ENCODE measurements at regions not wholly inside any gene's neighbourhood (a gene's known extent, or its start where the extent isn't known, plus 50 kb on each side); places are given as distances from the start of the nearest gene placed in this dataset.

DNA sequence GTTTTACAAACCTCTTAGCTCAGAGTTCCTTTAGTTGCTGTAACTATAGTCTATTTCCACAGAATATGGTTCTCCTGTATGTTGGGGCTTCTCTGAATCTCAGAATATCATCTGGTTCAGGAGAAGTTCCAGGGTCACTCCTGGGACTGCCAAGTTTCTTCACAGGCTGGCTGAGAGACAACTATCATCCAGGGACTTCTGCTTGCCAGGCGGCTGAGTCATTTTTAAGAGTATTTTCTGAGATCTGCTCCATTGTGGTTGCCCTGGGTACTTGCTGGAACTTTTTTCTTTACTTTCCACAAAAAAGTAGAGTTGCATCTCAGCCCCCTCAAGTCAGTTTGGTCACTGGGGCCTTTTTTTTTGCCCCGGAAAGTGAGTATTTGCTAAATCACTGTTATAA, 566.5 kb downstream of the LRRC70 start:
- DNase-seq (ENCODE audit: insufficient read length, low spot score), result no peak
- no peak for FAIRE-seq
- no peak for TF ChIP-seq POLR2A (IDR thresholded peaks at IDR 0.05; ENCODE audit: low read depth, low read length)

DNA sequence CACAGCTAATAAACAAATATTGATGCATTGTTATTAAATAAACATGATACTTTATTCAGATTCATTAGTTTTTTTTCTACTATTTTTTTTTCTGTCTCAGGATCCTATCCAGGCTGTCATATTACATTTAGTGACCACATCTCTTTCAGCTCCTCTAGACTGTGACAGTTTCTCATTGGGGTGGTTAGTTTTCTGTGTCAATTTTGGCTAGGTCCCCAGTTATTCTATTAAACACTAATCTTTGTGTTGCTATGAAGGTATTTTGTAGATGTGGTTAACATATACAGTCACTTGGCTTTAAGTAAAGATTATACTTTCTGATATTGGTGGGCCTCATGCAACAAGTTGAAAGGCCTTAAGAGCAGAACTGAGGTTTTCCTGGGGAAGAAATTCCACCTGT, 563.0 kb downstream of the LRRC70 start:
- no peak for FAIRE-seq
- no peak for TF ChIP-seq POLR2A (IDR thresholded peaks at IDR 0.05; ENCODE audit: low read depth, low read length)
- no peak for DNase-seq (ENCODE audit: insufficient read length, low spot score)

DNA sequence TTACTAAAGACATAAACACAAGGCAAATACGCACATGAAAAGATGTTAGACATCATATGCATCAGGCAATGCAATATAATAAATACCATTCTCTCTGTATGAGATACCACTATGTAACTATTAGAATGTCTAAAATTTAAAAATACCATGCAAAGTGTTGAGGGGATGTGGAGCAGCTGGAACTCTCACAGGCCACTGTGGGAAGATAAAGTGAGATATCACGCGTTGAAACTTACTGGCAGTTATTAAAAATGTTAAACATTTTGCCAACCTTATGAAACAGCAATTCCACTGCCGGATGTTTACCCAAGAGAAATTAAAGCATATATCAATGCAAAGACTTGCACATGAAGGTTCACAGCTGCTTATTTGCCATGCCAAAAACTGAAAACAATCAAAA, 556.7 kb downstream of the LRRC70 start:
- no peak for FAIRE-seq
- no peak for DNase-seq (ENCODE audit: insufficient read length, low spot score)
- TF ChIP-seq POLR2A (IDR thresholded peaks at IDR 0.05; ENCODE audit: low read depth, low read length), result no peak

DNA sequence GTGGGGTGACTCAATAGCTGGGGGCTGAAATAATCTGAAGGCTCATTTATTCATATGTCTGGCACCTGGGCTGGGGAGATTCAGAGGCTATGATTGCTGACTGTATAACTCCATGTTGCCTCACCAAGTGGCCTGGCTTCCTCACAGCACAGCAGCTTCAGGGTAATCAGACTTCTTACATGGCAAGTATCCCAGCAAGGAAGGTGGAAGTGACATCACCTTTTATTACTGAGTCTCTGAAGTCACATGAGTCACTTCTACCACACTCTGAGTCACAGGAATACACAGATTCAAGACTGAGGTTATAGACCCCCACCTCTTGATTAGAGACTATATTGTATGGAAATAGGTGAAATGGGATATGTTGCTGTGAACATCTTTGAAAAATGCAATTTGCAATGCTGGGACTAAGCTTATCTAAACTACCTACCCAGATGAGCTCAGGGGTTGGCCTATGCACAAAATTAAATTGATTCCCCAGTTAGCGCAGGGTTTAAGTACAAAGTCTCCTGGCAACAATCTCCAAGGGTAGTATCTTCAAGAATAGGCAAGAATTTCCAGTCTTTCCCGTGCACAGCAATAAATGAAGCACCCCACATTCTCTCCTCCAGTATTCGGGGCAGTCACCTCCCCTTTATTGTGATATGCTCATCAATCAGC, 553.1 kb downstream of the LRRC70 start:
- DNase-seq (ENCODE audit: insufficient read length, low spot score) (no peak), FAIRE-seq (no peak)
- TF ChIP-seq POLR2A (IDR thresholded peaks at IDR 0.05; ENCODE audit: low read depth, low read length), result no peak

DNA sequence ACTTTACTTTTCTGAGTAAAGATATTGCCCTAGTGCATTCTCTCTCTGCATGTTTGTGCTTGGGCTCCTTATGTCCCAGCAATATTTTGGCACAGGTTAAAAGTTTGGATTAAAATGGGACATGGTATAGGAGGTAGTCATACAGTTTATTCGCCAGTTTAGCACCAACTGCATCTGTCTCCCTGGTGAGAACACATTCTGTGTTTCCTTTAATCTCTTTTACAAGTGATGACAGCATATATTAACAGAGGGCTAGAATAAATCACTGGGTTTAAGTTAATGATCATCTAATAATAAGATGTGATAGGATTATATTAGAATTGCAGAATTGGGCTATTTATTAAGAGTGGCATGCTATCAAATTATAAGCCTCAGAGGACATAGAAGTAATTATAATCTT, 550.1 kb downstream of the LRRC70 start:
- DNase-seq (ENCODE audit: insufficient read length, low spot score) (no peak), FAIRE-seq (no peak)
- no peak for TF ChIP-seq POLR2A (IDR thresholded peaks at IDR 0.05; ENCODE audit: low read depth, low read length)

DNA sequence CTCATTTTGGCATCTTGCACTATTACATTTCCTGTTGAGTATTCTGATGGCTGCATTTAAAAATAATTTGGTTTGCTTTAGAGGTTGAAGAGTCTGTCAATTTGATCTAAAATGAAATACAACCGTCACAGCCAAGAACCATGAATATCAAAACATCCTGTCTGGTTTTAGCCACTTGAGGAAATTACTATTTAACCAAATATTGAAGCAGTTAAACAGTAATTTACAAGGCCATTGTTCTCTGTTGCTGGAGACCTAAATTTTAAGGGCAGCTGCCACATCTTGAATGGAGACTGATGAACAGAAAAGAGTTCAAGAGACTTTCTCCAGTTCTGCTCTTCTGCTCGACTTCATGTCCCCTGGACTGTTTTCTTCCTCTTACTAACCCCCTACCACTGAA, 549.4 kb downstream of the LRRC70 start:
- TF ChIP-seq POLR2A (IDR thresholded peaks at IDR 0.05; ENCODE audit: low read depth, low read length), result no peak
- DNase-seq (ENCODE audit: insufficient read length, low spot score), result no peak
- no peak for FAIRE-seq

DNA sequence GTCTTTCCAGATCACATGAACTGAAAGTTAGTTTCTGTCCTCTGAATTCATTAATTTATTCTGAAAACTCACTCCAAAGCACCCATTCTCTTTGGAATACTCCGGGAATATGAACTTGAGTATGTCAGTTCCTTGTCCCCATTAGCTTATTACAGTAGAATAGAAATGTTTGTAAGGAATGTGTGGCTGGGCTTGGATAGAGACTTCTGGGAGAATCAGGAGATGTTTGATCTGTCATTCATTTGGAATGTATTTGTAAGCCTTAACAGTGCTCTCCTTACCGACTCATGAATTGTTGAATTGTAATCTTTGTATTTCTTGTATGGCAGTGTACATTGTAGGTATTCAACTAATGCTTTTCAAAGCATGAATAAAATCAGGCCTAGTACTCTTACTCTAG, 548.4 kb downstream of the LRRC70 start:
- TF ChIP-seq POLR2A (IDR thresholded peaks at IDR 0.05; ENCODE audit: low read depth, low read length), result no peak
- DNase-seq (ENCODE audit: insufficient read length, low spot score) (no peak), FAIRE-seq (no peak)

DNA sequence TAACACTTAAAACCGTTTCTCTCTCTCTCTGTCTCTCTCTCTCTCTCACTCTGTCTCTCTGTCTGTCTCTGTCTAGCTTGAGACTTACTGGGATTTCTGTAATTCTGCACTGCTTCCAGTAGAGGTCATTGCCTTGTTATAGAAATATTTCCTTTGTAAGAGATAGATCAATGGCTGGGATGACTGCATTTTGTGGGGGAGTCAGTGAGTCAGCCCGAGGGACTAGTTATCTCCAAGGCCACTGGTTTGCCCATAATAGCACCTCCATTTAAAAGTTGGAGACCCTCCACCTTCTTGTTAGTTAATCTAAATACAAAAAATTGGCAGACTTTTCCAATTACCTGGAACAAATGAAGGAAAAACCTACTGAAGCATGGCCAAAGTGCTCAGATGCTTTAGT, 547.2 kb downstream of the LRRC70 start:
- FAIRE-seq, result no peak
- no peak for TF ChIP-seq POLR2A (IDR thresholded peaks at IDR 0.05; ENCODE audit: low read depth, low read length)
- no peak for DNase-seq (ENCODE audit: insufficient read length, low spot score)

DNA sequence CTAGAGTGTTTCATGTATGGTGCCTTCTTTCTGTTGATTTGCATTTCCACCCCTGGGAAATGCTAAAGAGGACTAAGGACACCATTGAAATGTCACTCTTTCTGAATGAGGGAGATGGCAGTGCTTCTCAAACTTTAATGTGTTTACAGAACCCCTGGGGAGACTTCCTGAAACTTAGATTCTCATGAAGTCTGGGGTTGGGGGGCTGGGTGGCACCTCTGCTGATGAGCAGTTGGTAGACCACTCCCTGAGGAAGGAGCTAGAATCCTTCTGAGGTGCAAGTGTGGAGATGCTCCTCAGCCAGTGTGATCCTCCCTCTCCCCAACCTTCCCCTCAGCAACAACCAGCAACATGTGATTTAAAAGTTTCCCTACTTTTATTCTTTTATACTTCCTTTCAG, 546.8 kb downstream of the LRRC70 start:
- no peak for TF ChIP-seq POLR2A (IDR thresholded peaks at IDR 0.05; ENCODE audit: low read depth, low read length)
- DNase-seq (ENCODE audit: insufficient read length, low spot score), result no peak
- FAIRE-seq, result no peak

DNA sequence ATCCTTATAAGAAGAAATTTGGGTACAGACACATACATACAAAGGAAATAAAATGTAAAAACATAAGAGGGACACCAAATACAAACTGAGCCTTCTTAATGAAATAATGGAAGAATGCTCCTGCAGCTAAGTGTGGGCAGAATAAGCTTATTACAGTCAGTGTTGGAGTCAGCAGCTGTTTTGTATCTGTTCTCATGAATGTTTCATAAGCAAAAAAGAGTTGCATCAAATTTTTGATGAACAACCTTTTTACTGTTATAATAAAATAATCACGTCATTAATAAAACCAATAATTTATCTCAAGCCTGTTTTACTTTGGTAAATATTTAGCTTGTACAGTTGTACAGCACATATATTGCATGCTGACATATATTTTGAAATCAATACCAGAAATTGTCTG, 545.6 kb downstream of the LRRC70 start:
- TF ChIP-seq POLR2A (IDR thresholded peaks at IDR 0.05; ENCODE audit: low read depth, low read length), result no peak
- no peak for FAIRE-seq

DNA sequence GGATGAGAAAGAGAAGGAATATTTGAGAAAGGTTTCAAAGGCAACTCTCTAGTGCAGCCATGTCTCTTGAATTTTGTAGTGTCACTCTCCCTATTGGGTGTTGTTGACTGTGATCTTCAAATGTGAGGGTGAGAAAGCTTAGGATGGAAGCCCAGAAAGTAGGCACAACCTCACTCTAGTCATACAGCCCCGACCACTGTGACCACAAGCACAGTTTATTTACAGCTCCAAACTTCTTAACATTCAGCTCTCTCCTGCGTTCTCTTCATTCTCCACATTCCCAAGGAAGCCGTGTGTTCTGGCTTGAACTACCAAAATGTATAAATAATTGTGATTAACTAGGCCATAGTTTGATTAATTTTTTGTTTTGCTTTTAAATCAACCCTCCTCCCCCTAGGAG, 542.9 kb downstream of the LRRC70 start:
- no peak for DNase-seq (ENCODE audit: insufficient read length, low spot score)
- FAIRE-seq, result no peak
- no peak for TF ChIP-seq POLR2A (IDR thresholded peaks at IDR 0.05; ENCODE audit: low read depth, low read length)

More for the DNA sequence above, 545.6 kb downstream of the LRRC70 start:
- no peak for DNase-seq (ENCODE audit: insufficient read length, low spot score)

DNA sequence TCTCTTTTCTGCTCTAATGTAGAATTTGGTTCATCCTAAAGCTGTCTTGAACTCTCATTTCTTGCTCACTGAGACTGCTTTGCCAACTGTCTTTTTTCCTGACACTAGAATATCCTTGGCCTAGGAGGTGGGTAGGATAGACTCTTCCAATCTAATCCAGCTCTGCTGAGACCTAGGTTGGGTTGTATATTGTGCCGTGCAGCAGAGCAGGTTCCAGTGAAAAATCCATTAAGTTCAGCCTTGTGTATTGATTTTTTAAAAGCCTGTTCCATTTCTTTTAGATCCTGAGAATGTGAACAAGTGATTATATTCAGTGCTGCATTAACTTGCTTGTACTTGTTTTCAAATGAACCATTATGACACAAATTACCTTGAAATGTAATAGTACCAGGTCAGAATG, 539.6 kb downstream of the LRRC70 start:
- DNase-seq (ENCODE audit: insufficient read length, low spot score), result no peak
- no peak for TF ChIP-seq POLR2A (IDR thresholded peaks at IDR 0.05; ENCODE audit: low read depth, low read length)
- no peak for FAIRE-seq

DNA sequence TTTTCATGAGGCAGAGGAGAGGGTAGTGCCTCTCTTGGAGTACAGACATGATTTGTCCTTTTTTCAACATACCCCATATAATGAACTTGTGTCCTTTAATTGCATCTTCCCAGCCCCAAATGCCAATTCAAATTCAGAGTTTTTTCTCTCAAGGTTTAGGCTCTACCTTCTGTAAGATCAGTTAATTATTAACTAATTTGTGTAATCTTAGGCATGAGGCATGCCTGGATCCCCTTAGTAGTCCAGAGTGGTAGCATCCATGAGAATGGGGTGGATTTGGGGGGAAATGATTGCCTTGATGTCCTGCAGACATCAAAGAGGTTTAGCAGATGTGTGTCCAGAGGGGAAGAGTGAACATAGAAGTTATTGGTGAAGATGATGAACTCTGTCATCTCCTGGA, 533.3 kb downstream of the LRRC70 start:
- no peak for TF ChIP-seq POLR2A (IDR thresholded peaks at IDR 0.05; ENCODE audit: low read depth, low read length)
- no peak for DNase-seq (ENCODE audit: insufficient read length, low spot score)
- no peak for FAIRE-seq

DNA sequence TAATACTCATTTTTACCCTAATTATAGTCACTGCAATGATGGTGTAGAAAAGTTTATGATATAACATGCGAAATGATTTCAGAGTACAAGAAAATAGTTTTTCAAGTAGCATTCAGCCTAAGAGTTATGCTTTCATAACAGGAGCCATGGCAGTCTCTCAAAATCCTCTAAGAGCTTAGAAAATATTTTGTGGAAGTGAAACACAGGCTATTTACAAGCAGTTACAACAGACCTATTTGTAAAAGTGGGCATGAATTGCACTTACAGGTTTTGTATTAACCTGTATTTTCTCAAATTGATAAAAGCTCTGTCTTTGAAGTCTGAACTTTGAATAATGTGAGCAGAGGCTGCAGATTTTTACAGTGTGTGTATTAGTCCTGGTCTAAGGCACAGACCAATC, 523.3 kb downstream of the LRRC70 start:
- DNase-seq (ENCODE audit: insufficient read length, low spot score), result no peak
- TF ChIP-seq POLR2A (IDR thresholded peaks at IDR 0.05; ENCODE audit: low read depth, low read length), result no peak
- FAIRE-seq, result no peak

DNA sequence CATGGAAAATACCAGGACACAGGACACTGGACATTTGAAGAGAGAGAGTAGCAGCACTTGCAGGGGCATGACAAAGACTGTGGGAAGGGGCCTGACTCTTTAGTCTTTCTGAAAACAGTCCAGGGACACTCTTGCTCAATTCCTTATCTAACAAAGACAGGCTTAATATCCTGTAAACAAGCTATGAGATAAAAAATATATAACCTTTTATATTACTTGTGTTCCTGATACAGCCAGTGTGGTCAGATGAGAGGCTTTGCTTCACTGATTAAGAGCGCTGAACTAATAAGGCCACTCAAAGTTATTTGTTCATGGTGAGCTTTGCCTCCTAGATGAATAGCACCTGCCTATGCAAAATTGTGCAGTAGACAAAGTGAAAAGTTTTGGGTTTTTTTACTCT, 518.7 kb downstream of the LRRC70 start:
- no peak for DNase-seq (ENCODE audit: insufficient read length, low spot score)
- no peak for FAIRE-seq
- TF ChIP-seq POLR2A (IDR thresholded peaks at IDR 0.05; ENCODE audit: low read depth, low read length), result no peak

DNA sequence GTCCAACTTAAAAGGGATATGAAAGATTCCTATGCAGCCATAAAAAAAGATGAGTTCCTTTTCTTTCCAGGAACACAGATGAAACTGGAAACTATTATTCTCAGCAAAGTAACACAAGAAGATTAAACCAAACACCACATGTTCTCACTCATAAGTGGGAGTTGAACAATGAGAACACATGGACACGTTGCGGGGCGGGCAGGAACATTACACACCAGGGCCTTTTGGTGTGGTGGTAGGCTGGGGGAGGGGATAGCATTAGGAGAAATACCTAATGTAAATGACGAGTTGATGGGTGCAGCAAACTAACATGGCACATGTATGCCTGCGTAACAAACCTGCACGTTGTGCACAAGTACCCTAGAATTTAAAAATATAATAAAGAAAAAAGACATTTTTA, 516.1 kb downstream of the LRRC70 start:
- no peak for TF ChIP-seq POLR2A (IDR thresholded peaks at IDR 0.05; ENCODE audit: low read depth, low read length)
- DNase-seq (ENCODE audit: insufficient read length, low spot score), result no peak
- FAIRE-seq, result no peak
